GM13976 (cell line): ENCODE measurements at regions not wholly inside any gene's neighbourhood (a gene's known extent, or its start where the extent isn't known, plus 50 kb on each side); places are given as distances from the start of the nearest gene placed in this dataset.
"Not testable (repeated sequence)": the region's sequence is repeated elsewhere in the genome, so short reads cannot be mapped to it uniquely, and the experiment has no call there.

Source experiments
- DNase-seq: peaks from one replicate; pipeline ENCODE4 v3.0.0; 2012; ENCODE audit warnings: low spot score
- in situ Hi-C: fragments of 300-500 bp; cut with MboI; formaldehyde crosslinking; loops from one replicate; pipeline ENCODE4 v1.12.0; 2022; ENCODE audit warnings: low sequenced_read_pairs, mixed read lengths, inconsistent platforms; ENCODE audit not compliant: unreplicated experiment
- TF ChIP-seq, protein P1 (sequence below): IDR thresholded peaks from 2 replicates; pipeline ENCODE4 v1.5.1; 2012; ENCODE audit warnings: borderline replicate concordance, mild to moderate bottlenecking; ENCODE audit not compliant: insufficient read depth; ENCODE audit errors: extremely low read depth, missing control alignments, control extremely low read depth

DNA sequence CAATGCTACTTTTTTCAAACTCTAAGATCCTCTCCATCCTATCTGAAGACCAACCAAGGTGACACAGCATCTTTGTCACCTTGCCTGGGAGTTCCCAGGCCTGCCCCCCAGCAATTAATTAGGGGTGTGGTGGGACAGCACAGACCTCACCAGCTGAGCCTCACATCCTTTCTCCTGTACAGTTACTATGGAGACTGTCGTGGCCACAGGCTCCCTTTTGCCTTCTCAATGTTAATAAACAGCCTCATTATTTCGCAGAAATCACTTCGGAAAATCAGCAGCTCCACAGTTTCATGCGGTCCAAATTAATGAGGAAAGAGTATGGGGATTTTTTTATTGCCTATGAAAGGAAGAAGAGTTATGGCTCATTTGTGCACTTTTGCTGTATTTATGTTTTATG, 378.3 kb downstream of the NPHP4 start:
- TF ChIP-seq, protein P1, sequence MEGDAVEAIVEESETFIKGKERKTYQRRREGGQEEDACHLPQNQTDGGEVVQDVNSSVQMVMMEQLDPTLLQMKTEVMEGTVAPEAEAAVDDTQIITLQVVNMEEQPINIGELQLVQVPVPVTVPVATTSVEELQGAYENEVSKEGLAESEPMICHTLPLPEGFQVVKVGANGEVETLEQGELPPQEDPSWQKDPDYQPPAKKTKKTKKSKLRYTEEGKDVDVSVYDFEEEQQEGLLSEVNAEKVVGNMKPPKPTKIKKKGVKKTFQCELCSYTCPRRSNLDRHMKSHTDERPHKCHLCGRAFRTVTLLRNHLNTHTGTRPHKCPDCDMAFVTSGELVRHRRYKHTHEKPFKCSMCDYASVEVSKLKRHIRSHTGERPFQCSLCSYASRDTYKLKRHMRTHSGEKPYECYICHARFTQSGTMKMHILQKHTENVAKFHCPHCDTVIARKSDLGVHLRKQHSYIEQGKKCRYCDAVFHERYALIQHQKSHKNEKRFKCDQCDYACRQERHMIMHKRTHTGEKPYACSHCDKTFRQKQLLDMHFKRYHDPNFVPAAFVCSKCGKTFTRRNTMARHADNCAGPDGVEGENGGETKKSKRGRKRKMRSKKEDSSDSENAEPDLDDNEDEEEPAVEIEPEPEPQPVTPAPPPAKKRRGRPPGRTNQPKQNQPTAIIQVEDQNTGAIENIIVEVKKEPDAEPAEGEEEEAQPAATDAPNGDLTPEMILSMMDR: no peak
- DNase-seq: no peak
- in situ Hi-C loops: no loop called here

- no peak for DNase-seq
- TF ChIP-seq, protein P1: no peak
- in situ Hi-C loops: no loop called here
These were observed 380.4 kb downstream of the NPHP4 start for GRCh38 chr1:5611851-5612250.

DNA sequence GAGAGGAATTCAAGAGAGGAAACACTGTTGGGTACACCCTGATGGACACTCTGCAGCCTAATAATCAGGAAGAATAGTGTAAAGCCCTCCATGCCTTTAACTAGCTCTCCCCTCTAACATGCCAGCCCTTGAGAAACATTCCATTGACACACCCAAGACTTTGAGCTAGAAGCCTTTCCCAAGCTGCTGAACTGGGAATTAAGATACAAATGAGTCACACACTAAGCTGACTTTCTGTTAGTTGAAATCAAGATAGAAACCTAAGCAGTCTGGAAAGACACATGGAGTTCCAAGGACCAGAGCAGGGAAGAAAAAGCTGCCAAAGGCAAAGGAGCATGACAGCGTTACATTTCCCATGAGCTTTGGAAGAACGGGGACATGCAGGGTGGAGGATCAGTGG, 380.8 kb downstream of the NPHP4 start:
- no peak for DNase-seq
- in situ Hi-C loops: no loop called here
- TF ChIP-seq, protein P1: no peak

DNA sequence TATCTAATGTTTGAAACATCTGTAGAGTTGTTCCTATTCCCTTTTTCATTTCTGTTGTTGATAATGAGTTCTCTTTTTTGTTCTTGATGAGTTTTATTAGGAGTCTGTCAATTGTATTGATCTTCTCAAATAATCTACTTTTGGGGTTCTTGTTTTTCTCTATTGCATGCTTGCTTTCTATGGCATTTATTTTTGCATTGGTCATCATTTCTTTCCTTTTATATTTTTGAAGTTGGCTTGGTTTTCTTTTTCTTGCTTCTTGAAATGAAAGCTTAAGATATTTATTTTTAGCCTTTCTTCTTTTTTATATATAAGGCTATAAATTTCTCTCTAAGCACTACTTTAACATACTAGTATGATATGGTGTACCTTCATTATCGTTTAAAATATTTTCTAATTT, 381.8 kb downstream of the NPHP4 start:
- TF ChIP-seq, protein P1: no peak
- no peak for DNase-seq
- in situ Hi-C loops: no loop called here

DNA sequence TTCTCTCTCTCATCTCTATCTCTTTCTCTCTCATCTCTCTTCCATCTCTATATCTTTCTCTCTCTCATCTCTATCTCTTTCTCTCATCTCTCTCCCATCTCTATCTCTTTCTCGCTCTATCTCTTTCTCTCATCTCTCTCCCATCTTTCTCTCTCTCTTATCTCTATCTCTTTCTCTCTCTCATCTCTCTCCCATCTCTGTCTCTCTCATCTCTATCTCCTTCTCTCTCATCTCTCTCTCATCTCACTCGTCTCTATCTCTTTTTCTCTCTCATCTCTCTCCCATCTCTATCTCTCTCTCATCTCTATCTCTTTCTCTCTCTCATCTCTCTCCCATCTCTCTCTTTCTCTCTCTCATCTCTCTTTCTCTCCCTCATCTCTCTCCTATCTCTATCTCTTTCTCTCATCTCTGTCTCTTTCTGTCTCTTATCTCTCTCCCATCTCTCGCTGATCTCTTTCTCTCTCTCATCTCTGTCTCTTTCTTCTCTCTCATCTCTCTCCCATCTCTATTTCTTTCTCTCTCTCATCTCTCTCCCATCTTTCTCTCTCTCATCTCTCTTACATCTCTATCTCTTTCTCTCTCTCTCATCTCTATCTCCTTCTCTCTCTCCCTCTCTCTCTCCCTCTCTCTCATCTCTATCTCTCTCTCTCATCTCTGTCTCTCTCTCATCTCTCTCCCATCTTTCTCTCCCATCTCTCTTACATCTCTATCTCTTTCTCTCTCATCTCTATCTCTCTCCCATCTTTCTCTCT, 388.7 kb downstream of the NPHP4 start:
- DNase-seq: no peak
- TF ChIP-seq, protein P1: no peak
- in situ Hi-C loops: no loop called here

GRCh38 chr1:5602718-5603117, 389.5 kb downstream of the NPHP4 start:
- in situ Hi-C loops, DNase-seq: not testable (repeated sequence)

DNA sequence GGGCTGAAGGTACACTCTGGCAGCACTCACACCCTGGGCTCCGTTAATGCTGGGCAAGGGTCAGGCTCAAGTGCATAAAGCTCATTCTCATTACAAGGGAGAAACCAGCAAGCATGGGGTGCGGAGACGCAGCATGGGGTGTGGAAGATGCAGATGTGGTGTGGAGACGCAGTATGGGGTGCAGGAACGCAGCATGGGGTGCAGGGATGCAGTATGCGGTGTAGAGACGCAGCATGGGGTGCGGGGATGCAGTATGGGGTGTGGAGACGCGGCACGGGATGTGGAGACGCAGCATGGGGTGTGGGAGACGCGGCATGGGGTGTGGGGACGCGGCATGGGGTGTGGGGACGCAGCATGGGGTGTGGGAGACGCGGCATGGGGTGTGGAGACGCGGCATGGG, 390.7 kb downstream of the NPHP4 start:
- in situ Hi-C loops: no loop called here
- DNase-seq: no peak
- TF ChIP-seq, protein P1: no peak
